GM12878 (cell line): ENCODE measurements at regions not wholly inside any gene's neighbourhood (a gene's known extent, or its start where the extent isn't known, plus 50 kb on each side); places are given as distances from the start of the nearest gene placed in this dataset.

Source experiments
- ATAC-seq: fragments of 200-7000 bp; cut with Tn5 transposase; 3 replicates; pipeline ENCODE4 v1.9.1; 2020; ENCODE audit warnings: mild to moderate bottlenecking, moderate library complexity
- BruUV-seq: library from RNA; stranded (reverse); fragments of 400-500 nt; replicated peaks from 2 replicates; lab custom pipeline; 2021; lab: Mats Ljungman, UMichigan
- CTCF ChIA-PET: fragments of 300-600 bp; sonication (Branson Sonifier 250); formaldehyde crosslinking; extraction: SDS; loops from one replicate; lab custom pipeline; 2021; ENCODE audit warnings: inconsistent platforms; lab: Yijun Ruan, JAX
- POLR2A ChIA-PET: fragments of 350-600 bp; formaldehyde crosslinking; extraction: SDS; loops from one replicate; lab custom pipeline; 2021; ENCODE audit warnings: inconsistent platforms; lab: Charles Lee
- RAD21 ChIA-PET: fragments of 300-600 bp; sonication (Branson Sonifier 250); formaldehyde crosslinking; loops from one replicate; lab custom pipeline; 2023; ENCODE audit warnings: antibody characterized with exemption; ENCODE audit not compliant: unreplicated experiment; lab: Charles Lee
- SMC1A ChIA-PET: fragments of 300-600 bp; sonication (Branson Sonifier 250); formaldehyde crosslinking; loops from one replicate; lab custom pipeline; 2023; ENCODE audit not compliant: unreplicated experiment, uncharacterized antibody; lab: Charles Lee
- DNase-seq: peaks from one replicate; pipeline ENCODE4 v3.0.0-alpha.2; 2011; ENCODE audit warnings: low read depth, low spot score
- FAIRE-seq: peaks from 3 replicates; lab custom pipeline; 2011; peaks lifted over from hg19 to GRCh38; lab: Jason Lieb, UNC
- H2AFZ ChIP-seq: 2 replicates; pipeline ENCODE4 v1.6.0; 2011; ENCODE audit warnings: low read depth, low read length, control low read depth; ENCODE audit not compliant: control insufficient read depth
- H3K27ac ChIP-seq: 2 replicates; pipeline ENCODE4 v1.5.1; 2011; ENCODE audit warnings: control low read depth; ENCODE audit not compliant: control insufficient read depth, insufficient read depth
- H3K27me3 ChIP-seq, 2 experiments: replicated peaks in 1 of 2; 2 replicates each; pipeline versions ENCODE4 v1.6.0 to v1.6.1; 2011; ENCODE audit warnings: low read length in 1 of 2; ENCODE audit not compliant: control insufficient read depth in 2 of 2, insufficient read depth in 2 of 2
- H3K36me3 ChIP-seq, 2 experiments: 2 replicates each; pipeline ENCODE4 v1.5.1; 2011; ENCODE audit warnings: low read length in 1 of 2; ENCODE audit not compliant: control insufficient read depth in 2 of 2, insufficient read depth in 2 of 2
- H3K4me1 ChIP-seq: 2 replicates; pipeline ENCODE4 v1.6.1; 2011; ENCODE audit warnings: mild to moderate bottlenecking, low read length, moderate library complexity, mixed read lengths; ENCODE audit not compliant: control insufficient read depth, insufficient read depth
- H3K4me2 ChIP-seq: 2 replicates; pipeline ENCODE4 v1.6.0; 2011; ENCODE audit warnings: control low read depth; ENCODE audit not compliant: control insufficient read depth, insufficient read depth
- H3K4me3 ChIP-seq: fragments of 200-600 bp; sonication (generic); 2 replicates; pipeline ENCODE4 v1.5.1; 2016
- H3K79me2 ChIP-seq: 2 replicates; pipeline ENCODE4 v1.6.0; 2011; ENCODE audit warnings: low read length; ENCODE audit not compliant: control insufficient read depth, insufficient read depth
- H3K9ac ChIP-seq: 2 replicates; pipeline ENCODE4 v1.8.0; 2011; ENCODE audit warnings: low read length, control low read depth, mixed read lengths; ENCODE audit not compliant: control insufficient read depth, insufficient read depth
- H3K9me3 ChIP-seq: replicated peaks from 3 replicates; pipeline ENCODE4 v1.5.1; 2011; ENCODE audit warnings: mild to moderate bottlenecking, low read length; ENCODE audit not compliant: control insufficient read depth, insufficient read depth
- H4K20me1 ChIP-seq: 2 replicates; pipeline ENCODE4 v1.6.0; 2011; ENCODE audit not compliant: control insufficient read depth, insufficient read depth
- BMI1 ChIP-seq: fragments of 450-650 bp; IDR thresholded peaks from 2 replicates; pipeline ENCODE4 v1.6.1; 2016; ENCODE audit warnings: mild to moderate bottlenecking, moderate library complexity, borderline replicate concordance
- BRCA1 ChIP-seq: IDR thresholded peaks from 2 replicates; pipeline ENCODE4 v1.6.1; 2011; ENCODE audit warnings: low read depth, low read length, improper control_type of control experiment
- CBX5 ChIP-seq: sonication (generic); IDR thresholded peaks from 2 replicates; pipeline ENCODE4 v1.6.1; 2016; ENCODE audit warnings: low read depth, moderate library complexity, mild to moderate bottlenecking, inconsistent platforms
- CHD1 ChIP-seq: IDR thresholded peaks from 2 replicates; pipeline ENCODE4 v1.6.1; 2012; ENCODE audit warnings: low read depth, low read length, improper control_type of control experiment
- CHD4 ChIP-seq: fragments of 200-600 bp; sonication (generic); IDR thresholded peaks from 2 replicates; pipeline ENCODE4 v1.6.1; 2016; ENCODE audit warnings: mild to moderate bottlenecking
- CREB1 ChIP-seq: IDR thresholded peaks from 2 replicates; pipeline ENCODE4 v1.6.1; 2012; ENCODE audit warnings: low read depth, mild to moderate bottlenecking, inconsistent platforms
- EP300 ChIP-seq, 2 experiments: fragments of 150-350 bp in 1 of 2; IDR thresholded peaks; 2 replicates each; pipeline ENCODE4 v1.6.1; 2011 to 2012; ENCODE audit warnings: low read depth in 2 of 2, low read length in 2 of 2, borderline replicate concordance in 1 of 2, improper control_type of control experiment in 1 of 2, inconsistent platforms in 1 of 2; ENCODE audit not compliant: control insufficient read depth in 1 of 2
- MEF2B ChIP-seq: fragments of 450-650 bp; IDR thresholded peaks from 2 replicates; pipeline ENCODE4 v1.6.1; 2018; ENCODE audit warnings: mild to moderate bottlenecking, moderate library complexity; ENCODE audit not compliant: partially characterized antibody, poor library complexity, severe bottlenecking
- PAX5 ChIP-seq: IDR thresholded peaks from 2 replicates; pipeline ENCODE4 v1.6.1; 2011; ENCODE audit warnings: low read depth, low read length, borderline replicate concordance
- SP1 ChIP-seq: IDR thresholded peaks from one replicate; pipeline ENCODE4 v1.6.1; 2011; ENCODE audit warnings: low read depth, low read length
- TCF3 ChIP-seq: IDR thresholded peaks from 2 replicates; pipeline ENCODE4 v1.6.1; 2012; ENCODE audit warnings: low read depth, mild to moderate bottlenecking, low read length, borderline replicate concordance; ENCODE audit not compliant: insufficient read depth
- WRNIP1 ChIP-seq: IDR thresholded peaks from 2 replicates; pipeline ENCODE4 v1.6.1; 2011; ENCODE audit warnings: low read depth, low read length, improper control_type of control experiment, borderline replicate concordance
- WGBS: methylation state at CpG from one replicate; pipeline ENCODE4 v1.1.6; 2016; ENCODE audit warnings: low lambda C conversion rate; ENCODE audit not compliant: insufficient replicate concordance, insufficient coverage; ENCODE audit errors: missing lambda C conversion rate; 5-methylcytosine and 5-hydroxymethylcytosine counted together
- in situ Hi-C: fragments of 300-500 bp; cut with MboI; formaldehyde crosslinking; loops from 9 replicates; pipeline ENCODE4 v1.14.3; 2018; ENCODE audit warnings: mixed read lengths
- intact Hi-C: fragments of 100-400 bp; cut with micrococcal nuclease; formaldehyde crosslinking; loops from one replicate; pipeline ENCODE4 v1.14.2; 2022; ENCODE audit not compliant: unreplicated experiment
- TF ChIP-seq, protein P1 (sequence below): fragments of 450-650 bp; IDR thresholded peaks from 2 replicates; pipeline ENCODE4 v1.6.1; 2016; ENCODE audit warnings: mild to moderate bottlenecking
- TF ChIP-seq, protein P2 (sequence below): fragments of 450-650 bp; IDR thresholded peaks from 2 replicates; pipeline ENCODE4 v1.6.1; 2017; ENCODE audit warnings: mild to moderate bottlenecking, low read depth, inconsistent platforms; ENCODE audit not compliant: poor library complexity, severe bottlenecking

DNA sequence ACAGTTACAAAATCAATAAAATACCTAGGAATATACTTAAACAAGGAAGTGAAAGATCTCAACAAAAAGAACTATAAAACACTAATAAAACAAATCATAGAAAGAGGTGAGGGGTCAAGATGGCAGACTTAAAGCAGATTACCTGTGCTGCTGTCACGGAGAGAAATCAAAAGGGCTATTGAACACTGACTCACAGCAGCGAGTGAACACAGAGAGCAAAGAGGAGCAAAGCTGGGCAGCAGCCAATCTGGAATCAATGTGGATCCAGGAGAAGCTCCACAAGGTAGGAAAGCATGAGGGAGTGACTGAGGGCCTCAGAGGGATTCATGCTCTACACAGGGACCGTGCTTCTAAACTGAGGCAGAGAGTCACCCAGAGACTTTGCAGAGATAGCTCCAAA lies 562.0 kb upstream of the SEMA3D start:
- POLR2A ChIA-PET = no interaction called here
- WGBS = 31% methylated on average over 3 of the region's 3 CpGs
- no peak overlapping the region for H3K4me3 ChIP-seq
- H3K79me2 ChIP-seq = no peaks in the 10 kb centered on the region
- no peaks in the 10 kb centered on the region for H3K36me3 ChIP-seq
- DNase-seq (no peak), FAIRE-seq (no peak), ATAC-seq (no peak)
- RAD21 ChIA-PET = no interaction called here
- CTCF ChIA-PET = interaction anchor here (1.3 to 1.5 kb wide), 3 partner anchors 11 to 712 kb away, joined by 3 to 5 read pairs (median 4); no protein-coding TSS in a partner anchor
- H3K9ac ChIP-seq = no peak overlapping the region
- no peaks in the 10 kb centered on the region; the same call in 1 of the 2 replicates for H4K20me1 ChIP-seq
- intact Hi-C loops = no loop called here
- in situ Hi-C loops = loop anchor here (25.0 kb wide), 1 partner anchor 712 kb away; no protein-coding TSS in a partner anchor
- no peak overlapping the region for H3K27ac ChIP-seq
- SMC1A ChIA-PET = interaction anchor here (0.6 kb wide), 2 partner anchors 717 to 1893 kb away, joined by 3 read pairs; no protein-coding TSS in a partner anchor
- H3K9me3 ChIP-seq = no peaks in the 10 kb centered on the region
- H2AFZ ChIP-seq = no peak overlapping the region
- TF ChIP-seq TCF3 (no peak), MEF2B (no peak), EP300 (IDR thresholded peaks at IDR 0.05; ENCODE audit: borderline replicate concordance in 1 of 2, control insufficient read depth in 1 of 2, low read depth in 2 of 2, low read length in 2 of 2) (no peak), PAX5 (no peak), BRCA1 (no peak), SP1 (no peak), CHD1 (no peak), WRNIP1 (no peak), CHD4 (no peak), BMI1 (no peak), CREB1 (no peak), CBX5 (no peak)
- TF ChIP-seq, protein P1, sequence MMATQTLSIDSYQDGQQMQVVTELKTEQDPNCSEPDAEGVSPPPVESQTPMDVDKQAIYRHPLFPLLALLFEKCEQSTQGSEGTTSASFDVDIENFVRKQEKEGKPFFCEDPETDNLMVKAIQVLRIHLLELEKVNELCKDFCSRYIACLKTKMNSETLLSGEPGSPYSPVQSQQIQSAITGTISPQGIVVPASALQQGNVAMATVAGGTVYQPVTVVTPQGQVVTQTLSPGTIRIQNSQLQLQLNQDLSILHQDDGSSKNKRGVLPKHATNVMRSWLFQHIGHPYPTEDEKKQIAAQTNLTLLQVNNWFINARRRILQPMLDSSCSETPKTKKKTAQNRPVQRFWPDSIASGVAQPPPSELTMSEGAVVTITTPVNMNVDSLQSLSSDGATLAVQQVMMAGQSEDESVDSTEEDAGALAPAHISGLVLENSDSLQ = no peak
- TF ChIP-seq, protein P2, sequence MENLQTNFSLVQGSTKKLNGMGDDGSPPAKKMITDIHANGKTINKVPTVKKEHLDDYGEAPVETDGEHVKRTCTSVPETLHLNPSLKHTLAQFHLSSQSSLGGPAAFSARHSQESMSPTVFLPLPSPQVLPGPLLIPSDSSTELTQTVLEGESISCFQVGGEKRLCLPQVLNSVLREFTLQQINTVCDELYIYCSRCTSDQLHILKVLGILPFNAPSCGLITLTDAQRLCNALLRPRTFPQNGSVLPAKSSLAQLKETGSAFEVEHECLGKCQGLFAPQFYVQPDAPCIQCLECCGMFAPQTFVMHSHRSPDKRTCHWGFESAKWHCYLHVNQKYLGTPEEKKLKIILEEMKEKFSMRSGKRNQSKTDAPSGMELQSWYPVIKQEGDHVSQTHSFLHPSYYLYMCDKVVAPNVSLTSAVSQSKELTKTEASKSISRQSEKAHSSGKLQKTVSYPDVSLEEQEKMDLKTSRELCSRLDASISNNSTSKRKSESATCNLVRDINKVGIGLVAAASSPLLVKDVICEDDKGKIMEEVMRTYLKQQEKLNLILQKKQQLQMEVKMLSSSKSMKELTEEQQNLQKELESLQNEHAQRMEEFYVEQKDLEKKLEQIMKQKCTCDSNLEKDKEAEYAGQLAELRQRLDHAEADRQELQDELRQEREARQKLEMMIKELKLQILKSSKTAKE = no peak
- no peaks in the 10 kb centered on the region for H3K27me3 ChIP-seq
- no peak overlapping the region for H3K4me2 ChIP-seq
- BruUV-seq = no TSS peak
- no peaks in the 10 kb centered on the region for H3K4me1 ChIP-seq
